ENCODE measurements at regions not wholly inside any gene's neighbourhood (a gene's known extent, or its start where the extent isn't known, plus 50 kb on each side); places are given as distances from the start of the nearest gene placed in this dataset.

DNA sequence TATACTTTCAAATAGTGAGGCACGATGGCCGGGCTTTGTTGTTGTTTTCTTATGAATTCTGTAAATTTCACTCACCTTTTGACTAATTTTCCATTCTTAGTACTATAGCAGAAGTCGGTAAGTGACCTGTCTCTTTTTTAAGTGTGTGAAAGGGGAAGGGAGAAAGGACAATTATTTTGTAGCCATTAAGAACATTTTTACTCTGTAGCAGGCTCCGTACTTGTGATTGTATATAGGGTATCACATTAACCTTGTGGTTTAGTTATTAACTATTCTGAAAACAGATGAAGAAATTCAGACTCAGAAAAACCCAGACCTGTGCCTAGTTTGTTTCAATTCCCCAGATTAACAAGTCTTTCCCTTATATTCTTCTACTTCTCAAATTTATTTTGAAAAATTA, 78.7 kb downstream of the CASP12 start:
- no peak for ATAC-seq
- Histone ChIP-seq H3K9me3 (no peaks in the 10 kb centered on the region), H3K4me1 (no peaks in the 10 kb centered on the region), H3K27me3 (no peaks in the 10 kb centered on the region), H3K27ac (no peak overlapping the region), H3K4me3 (no peak overlapping the region), H3K36me3 (no peaks in the 10 kb centered on the region)
- no peak for DNase-seq
- TF ChIP-seq, protein P1, sequence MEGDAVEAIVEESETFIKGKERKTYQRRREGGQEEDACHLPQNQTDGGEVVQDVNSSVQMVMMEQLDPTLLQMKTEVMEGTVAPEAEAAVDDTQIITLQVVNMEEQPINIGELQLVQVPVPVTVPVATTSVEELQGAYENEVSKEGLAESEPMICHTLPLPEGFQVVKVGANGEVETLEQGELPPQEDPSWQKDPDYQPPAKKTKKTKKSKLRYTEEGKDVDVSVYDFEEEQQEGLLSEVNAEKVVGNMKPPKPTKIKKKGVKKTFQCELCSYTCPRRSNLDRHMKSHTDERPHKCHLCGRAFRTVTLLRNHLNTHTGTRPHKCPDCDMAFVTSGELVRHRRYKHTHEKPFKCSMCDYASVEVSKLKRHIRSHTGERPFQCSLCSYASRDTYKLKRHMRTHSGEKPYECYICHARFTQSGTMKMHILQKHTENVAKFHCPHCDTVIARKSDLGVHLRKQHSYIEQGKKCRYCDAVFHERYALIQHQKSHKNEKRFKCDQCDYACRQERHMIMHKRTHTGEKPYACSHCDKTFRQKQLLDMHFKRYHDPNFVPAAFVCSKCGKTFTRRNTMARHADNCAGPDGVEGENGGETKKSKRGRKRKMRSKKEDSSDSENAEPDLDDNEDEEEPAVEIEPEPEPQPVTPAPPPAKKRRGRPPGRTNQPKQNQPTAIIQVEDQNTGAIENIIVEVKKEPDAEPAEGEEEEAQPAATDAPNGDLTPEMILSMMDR (IDR thresholded peaks at IDR 0.05), result no peak
- intact Hi-C loops (cut with DNase I), result no loop called here

DNA sequence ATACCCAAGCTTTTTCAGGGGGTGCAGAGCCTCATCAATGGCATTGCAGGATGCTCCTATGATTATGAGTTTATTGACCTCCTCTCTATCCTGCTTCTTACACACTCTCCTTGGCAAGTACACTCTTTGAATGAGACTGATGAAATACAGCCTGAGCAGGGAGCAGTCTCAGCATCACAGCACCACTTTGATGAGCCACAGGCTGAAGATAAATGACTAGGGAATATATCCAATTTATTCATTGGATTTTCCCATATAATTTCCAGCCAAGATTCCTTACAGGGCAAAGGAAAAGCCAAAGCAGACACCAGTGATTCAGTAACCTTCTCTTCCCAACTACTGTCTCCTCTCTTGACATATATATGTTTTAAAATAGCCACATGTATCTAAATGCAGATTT, 79.2 kb downstream of the CASP12 start:
- Histone ChIP-seq H3K36me3 (no peaks in the 10 kb centered on the region), H3K9me3 (no peaks in the 10 kb centered on the region), H3K27me3 (no peaks in the 10 kb centered on the region), H3K4me1 (no peaks in the 10 kb centered on the region), H3K27ac (no peak overlapping the region), H3K4me3 (no peak overlapping the region)
- TF ChIP-seq, protein P1 (IDR thresholded peaks at IDR 0.05), result no peak
- intact Hi-C loops (cut with DNase I), result no loop called here
- DNase-seq (no peak), ATAC-seq (no peak)

DNA sequence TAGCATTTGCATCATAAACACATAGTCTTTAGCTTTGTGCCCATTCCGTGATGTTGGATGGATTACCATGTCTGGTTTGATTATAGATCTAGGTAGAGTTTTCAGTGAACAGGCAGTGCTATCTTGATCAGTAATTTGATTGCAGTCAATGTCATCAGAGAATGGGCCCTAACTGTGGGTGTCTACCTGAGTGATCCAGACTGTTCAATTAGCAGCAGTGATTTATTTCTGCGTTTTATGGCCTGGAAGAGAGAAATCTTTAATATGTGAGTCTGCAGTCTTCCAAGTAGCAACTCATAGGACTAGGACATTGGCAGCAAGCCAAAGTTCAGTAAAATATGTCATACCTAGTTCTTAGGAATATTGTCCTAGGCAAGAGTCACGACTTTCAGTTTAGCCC, 80.3 kb downstream of the CASP12 start:
- TF ChIP-seq, protein P1 (IDR thresholded peaks at IDR 0.05), result no peak
- no peaks in the 10 kb centered on the region for H3K9me3 ChIP-seq
- H3K4me1 ChIP-seq, result no peaks in the 10 kb centered on the region
- no peaks in the 10 kb centered on the region for H3K36me3 ChIP-seq
- no peak overlapping the region for H3K4me3 ChIP-seq
- DNase-seq (peak in 1 of 4 donors; percentile 10), ATAC-seq (no peak)
- no peaks in the 10 kb centered on the region for H3K27me3 ChIP-seq
- intact Hi-C loops (cut with DNase I), result no loop called here
- no peak overlapping the region for H3K27ac ChIP-seq

DNA sequence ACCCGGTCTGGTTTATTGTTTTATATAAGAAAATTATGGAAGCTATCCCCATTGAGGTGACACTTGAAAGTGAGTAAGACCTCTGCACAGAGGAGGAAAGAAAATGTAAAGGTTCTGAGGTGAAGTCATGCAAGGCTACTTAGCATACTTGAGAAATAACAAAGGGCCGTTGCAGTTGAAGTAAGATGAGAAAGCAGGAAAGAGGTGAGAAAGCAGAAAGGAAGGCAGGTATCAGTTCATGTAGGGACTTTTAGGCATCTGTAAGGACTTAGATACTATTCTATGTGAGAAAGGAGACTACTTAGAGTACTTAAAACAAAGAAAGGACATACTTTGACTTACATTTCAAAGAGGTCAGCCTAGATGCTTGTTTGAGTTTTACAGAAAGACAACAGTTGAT, 84.7 kb downstream of the CASP12 start:
- Histone ChIP-seq H3K27me3 (no peaks in the 10 kb centered on the region), H3K36me3 (no peaks in the 10 kb centered on the region), H3K27ac (no peak overlapping the region), H3K4me1 (no peaks in the 10 kb centered on the region), H3K9me3 (no peaks in the 10 kb centered on the region), H3K4me3 (no peak overlapping the region)
- DNase-seq, result no peak
- ATAC-seq, result no peak
- TF ChIP-seq, protein P1 (IDR thresholded peaks at IDR 0.05), result no peak
- intact Hi-C loops (cut with DNase I), result no loop called here

DNA sequence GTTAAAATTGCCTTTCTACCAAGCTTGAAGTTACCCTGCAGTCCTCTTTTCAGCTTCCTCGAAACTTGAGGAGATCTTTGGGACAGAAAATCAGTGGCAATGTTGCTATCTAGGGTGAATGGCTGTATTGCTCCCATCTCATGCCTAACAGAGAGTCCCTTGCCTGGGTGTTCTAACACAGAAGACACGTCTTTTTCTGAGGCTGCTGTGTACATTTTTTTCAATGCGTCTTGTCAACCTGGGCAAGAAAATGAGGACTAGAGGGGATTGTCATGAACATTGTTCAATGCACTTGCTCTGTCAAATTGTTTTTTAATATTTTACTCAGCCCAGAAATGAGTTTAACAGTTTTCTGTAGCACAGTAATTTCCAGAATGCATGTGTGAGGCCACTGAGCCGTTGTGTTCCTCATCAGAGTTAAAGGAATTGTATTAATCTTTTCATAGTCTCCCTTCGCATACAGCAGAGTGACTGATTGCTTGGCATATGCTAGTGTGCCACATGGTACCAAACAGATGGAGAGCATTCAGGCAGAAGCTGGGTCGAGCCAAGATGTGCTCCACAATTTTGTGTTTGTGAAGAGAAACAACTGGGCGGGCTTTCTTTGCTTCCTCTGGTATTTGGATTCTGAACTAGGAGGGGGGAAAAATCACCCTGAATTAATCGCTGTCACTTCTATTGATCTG, 86.0 kb downstream of the CASP12 start:
- intact Hi-C loops (cut with DNase I), result no loop called here
- DNase-seq, result no peak

More for the DNA sequence above, 86.0 kb downstream of the CASP12 start:
- Histone ChIP-seq H3K27me3 (no peaks in the 10 kb centered on the region), H3K4me3 (no peak overlapping the region), H3K27ac (no peak overlapping the region), H3K4me1 (no peaks in the 10 kb centered on the region), H3K36me3 (no peaks in the 10 kb centered on the region), H3K9me3 (no peaks in the 10 kb centered on the region)
- ATAC-seq, result no peak
- TF ChIP-seq, protein P1 (IDR thresholded peaks at IDR 0.05), result no peak

All from left lung (tissue), 4 donors.